Caco-2 (cell line): ENCODE measurements at regions not wholly inside any gene's neighbourhood (a gene's known extent, or its start where the extent isn't known, plus 50 kb on each side); places are given as distances from the start of the nearest gene placed in this dataset.

ENCODE experiments used
- BruUV-seq: library from RNA; stranded (reverse); fragments of 400-500 nt; replicated peaks from 2 replicates; lab custom pipeline; 2021; lab: Mats Ljungman, UMichigan
- CTCF ChIA-PET: fragments of 300-600 bp; sonication (Branson Sonifier 250); formaldehyde crosslinking; loops from one replicate; lab custom pipeline; 2022; ENCODE audit warnings: antibody characterized with exemption; lab: Charles Lee
- POLR2A ChIA-PET: fragments of 300-600 bp; sonication (Branson Sonifier 250); formaldehyde crosslinking; loops from one replicate; lab custom pipeline; 2022; ENCODE audit warnings: antibody characterized with exemption; lab: Charles Lee
- DNase-seq, 2 experiments: peaks; one replicate each; pipeline versions ENCODE4 v3.0.0 to v3.0.0-alpha.2; 2020 to 2022
- H3K27me3 ChIP-seq: replicated peaks from 2 replicates; pipeline ENCODE4 v1.6.0; 2011; ENCODE audit warnings: low read length; ENCODE audit not compliant: control insufficient read depth, insufficient read depth
- H3K36me3 ChIP-seq: 2 replicates; pipeline ENCODE4 v1.5.1; 2011; ENCODE audit warnings: low read length; ENCODE audit not compliant: control insufficient read depth, insufficient read depth
- H3K4me1 ChIP-seq: fragments of 250-450 bp; sonication (Bioruptor Pico); 2 replicates; pipeline ENCODE4 v1.5.1; 2020; ENCODE audit warnings: mild to moderate bottlenecking
- H3K4me3 ChIP-seq: 2 replicates; pipeline ENCODE4 v1.5.1; 2011; ENCODE audit warnings: low read depth, mild to moderate bottlenecking, control low read depth, low read length
- H3K9me3 ChIP-seq: fragments of 250-450 bp; sonication (Bioruptor Pico); 2 replicates; pipeline ENCODE4 v1.5.1; 2020; ENCODE audit warnings: mild to moderate bottlenecking, moderate library complexity
- H3K27ac Mint-ChIP-seq: one replicate; pipeline ENCODE4 v1.8.0; 2022; ENCODE audit warnings: mixed read lengths; ENCODE audit not compliant: unreplicated experiment
- H3K27me3 Mint-ChIP-seq: one replicate; pipeline ENCODE4 v1.8.0; 2022; ENCODE audit warnings: mixed read lengths; ENCODE audit not compliant: insufficient read depth, unreplicated experiment
- H3K36me3 Mint-ChIP-seq: one replicate; pipeline ENCODE4 v1.8.0; 2022; ENCODE audit warnings: mild to moderate bottlenecking, mixed read lengths; ENCODE audit not compliant: insufficient read depth, unreplicated experiment
- H3K4me1 Mint-ChIP-seq: one replicate; pipeline ENCODE4 v1.8.0; 2022; ENCODE audit warnings: low read depth, mixed read lengths; ENCODE audit not compliant: unreplicated experiment
- H3K4me3 Mint-ChIP-seq: one replicate; pipeline ENCODE4 v1.8.0; 2022; ENCODE audit warnings: mild to moderate bottlenecking, moderate library complexity, mixed read lengths; ENCODE audit not compliant: unreplicated experiment
- H3K9me3 Mint-ChIP-seq: one replicate; pipeline ENCODE4 v1.8.0; 2022; ENCODE audit warnings: mixed read lengths; ENCODE audit not compliant: unreplicated experiment
- intact Hi-C: fragments of 100-400 bp; cut with micrococcal nuclease; formaldehyde crosslinking; loops from one replicate; pipeline ENCODE4 v1.10.0; 2022; ENCODE audit not compliant: unreplicated experiment
- TF ChIP-seq, protein P1 (sequence below), 2 experiments: fragments of 200-600 bp in 1 of 2; IDR thresholded peaks; 1 replicate in 1 of 2; 2 replicates in 1 of 2; pipeline versions ENCODE4 v1.5.1 to v1.8.0; 2011 to 2022; ENCODE audit warnings: antibody characterized with exemption in 1 of 2, control low read depth in 1 of 2, inconsistent platforms in 1 of 2, low read depth in 1 of 2, low read length in 1 of 2, mild to moderate bottlenecking in 1 of 2, moderate library complexity in 1 of 2; ENCODE audit not compliant: insufficient read depth in 1 of 2, severe bottlenecking in 1 of 2, unreplicated experiment in 1 of 2

GRCh38 chr14:63781686-63782085 is 53.8 kb upstream of the SGPP1 start:
- Mint-ChIP-seq H3K27ac (no peak overlapping the region), H3K4me1 (no peaks in the 10 kb centered on the region), H3K4me3 (no peak overlapping the region), H3K9me3 (no peaks in the 10 kb centered on the region), H3K36me3 (no peaks in the 10 kb centered on the region), H3K27me3 (no peaks in the 10 kb centered on the region)
- no TSS peak for BruUV-seq
- DNase-seq = no peak
- Histone ChIP-seq H3K27me3 (no peaks in the 10 kb centered on the region), H3K4me1 (no peaks in the 10 kb centered on the region), H3K9me3 (no peaks in the 10 kb centered on the region), H3K4me3 (no peak overlapping the region), H3K36me3 (no peaks in the 10 kb centered on the region)
- TF ChIP-seq, protein P1, sequence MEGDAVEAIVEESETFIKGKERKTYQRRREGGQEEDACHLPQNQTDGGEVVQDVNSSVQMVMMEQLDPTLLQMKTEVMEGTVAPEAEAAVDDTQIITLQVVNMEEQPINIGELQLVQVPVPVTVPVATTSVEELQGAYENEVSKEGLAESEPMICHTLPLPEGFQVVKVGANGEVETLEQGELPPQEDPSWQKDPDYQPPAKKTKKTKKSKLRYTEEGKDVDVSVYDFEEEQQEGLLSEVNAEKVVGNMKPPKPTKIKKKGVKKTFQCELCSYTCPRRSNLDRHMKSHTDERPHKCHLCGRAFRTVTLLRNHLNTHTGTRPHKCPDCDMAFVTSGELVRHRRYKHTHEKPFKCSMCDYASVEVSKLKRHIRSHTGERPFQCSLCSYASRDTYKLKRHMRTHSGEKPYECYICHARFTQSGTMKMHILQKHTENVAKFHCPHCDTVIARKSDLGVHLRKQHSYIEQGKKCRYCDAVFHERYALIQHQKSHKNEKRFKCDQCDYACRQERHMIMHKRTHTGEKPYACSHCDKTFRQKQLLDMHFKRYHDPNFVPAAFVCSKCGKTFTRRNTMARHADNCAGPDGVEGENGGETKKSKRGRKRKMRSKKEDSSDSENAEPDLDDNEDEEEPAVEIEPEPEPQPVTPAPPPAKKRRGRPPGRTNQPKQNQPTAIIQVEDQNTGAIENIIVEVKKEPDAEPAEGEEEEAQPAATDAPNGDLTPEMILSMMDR (IDR thresholded peaks at IDR 0.05; ENCODE audit: insufficient read depth in 1 of 2, low read depth in 1 of 2, low read length in 1 of 2, severe bottlenecking in 1 of 2, unreplicated experiment in 1 of 2) = no peak
- intact Hi-C loops = no loop called here
- POLR2A ChIA-PET = no interaction called here
- CTCF ChIA-PET = no interaction called here

- H3K27me3 ChIP-seq = no peaks in the 10 kb centered on the region
- no peak for DNase-seq
- H3K9me3 Mint-ChIP-seq = no peaks in the 10 kb centered on the region
- TF ChIP-seq, protein P1 (IDR thresholded peaks at IDR 0.05; ENCODE audit: insufficient read depth in 1 of 2, low read depth in 1 of 2, low read length in 1 of 2, severe bottlenecking in 1 of 2, unreplicated experiment in 1 of 2) = no peak
- BruUV-seq = no TSS peak
- intact Hi-C loops = no loop called here
- no peaks in the 10 kb centered on the region for H3K27me3 Mint-ChIP-seq
- H3K27ac Mint-ChIP-seq = no peak overlapping the region
- POLR2A ChIA-PET = no interaction called here
- no peaks in the 10 kb centered on the region for H3K4me1 Mint-ChIP-seq
- CTCF ChIA-PET = no interaction called here
- H3K36me3 Mint-ChIP-seq = no peaks in the 10 kb centered on the region
- no peak overlapping the region for H3K4me3 Mint-ChIP-seq
- H3K4me1 ChIP-seq = no peaks in the 10 kb centered on the region
- H3K4me3 ChIP-seq = no peak overlapping the region
- H3K36me3 ChIP-seq = no peaks in the 10 kb centered on the region
- H3K9me3 ChIP-seq = no peaks in the 10 kb centered on the region
These were observed 55.0 kb upstream of the SGPP1 start for GRCh38 chr14:63782683-63783389.

- Mint-ChIP-seq H3K27ac (no peak overlapping the region), H3K36me3 (no peaks in the 10 kb centered on the region), H3K9me3 (no peaks in the 10 kb centered on the region), H3K4me3 (no peak overlapping the region), H3K4me1 (no peaks in the 10 kb centered on the region), H3K27me3 (no peaks in the 10 kb centered on the region)
- Histone ChIP-seq H3K4me3 (no peak overlapping the region), H3K36me3 (no peaks in the 10 kb centered on the region), H3K4me1 (no peaks in the 10 kb centered on the region), H3K27me3 (no peaks in the 10 kb centered on the region), H3K9me3 (no peaks in the 10 kb centered on the region)
- CTCF ChIA-PET = no interaction called here
- DNase-seq = no peak
- BruUV-seq = no TSS peak
- intact Hi-C loops = no loop called here
- POLR2A ChIA-PET = no interaction called here
- TF ChIP-seq, protein P1 (IDR thresholded peaks at IDR 0.05; ENCODE audit: insufficient read depth in 1 of 2, low read depth in 1 of 2, low read length in 1 of 2, severe bottlenecking in 1 of 2, unreplicated experiment in 1 of 2) = no peak
These were observed 60.4 kb upstream of the SGPP1 start for GRCh38 chr14:63788011-63788933.
